ENCODE measurements at regions not wholly inside any gene's neighbourhood (a gene's known extent, or its start where the extent isn't known, plus 50 kb on each side); places are given as distances from the start of the nearest gene placed in this dataset.

GRCh38 chr20:6942266-6942665 lies 174.8 kb downstream of the BMP2 start:
- TF ChIP-seq CTCF (IDR thresholded peaks at IDR 0.05 in 4 of 5, conservative IDR thresholded peaks at IDR 0.05 in 1 of 5) (no peak), POLR2A (IDR thresholded peaks at IDR 0.05) (no peak)
